H9 (cell line): ENCODE measurements at regions not wholly inside any gene's neighbourhood (a gene's known extent, or its start where the extent isn't known, plus 50 kb on each side); places are given as distances from the start of the nearest gene placed in this dataset.

Experiments used
- DNase-seq: peaks from one replicate; pipeline ENCODE4 v3.0.0-alpha.2; 2017
- H2AFZ ChIP-seq: one replicate; pipeline ENCODE4 v1.6.1; 2013; ENCODE audit warnings: mild to moderate bottlenecking, low read length, control low read depth, moderate library complexity
- H2AK5ac ChIP-seq: 2 replicates; pipeline ENCODE4 v1.6.1; 2013; ENCODE audit warnings: low read length, control low read depth, mixed read lengths; ENCODE audit not compliant: insufficient read length
- H2BK120ac ChIP-seq: one replicate; pipeline ENCODE4 v1.6.1; 2013; ENCODE audit warnings: low read depth, mild to moderate bottlenecking, low read length, control low read depth, inconsistent platforms; ENCODE audit not compliant: poor library complexity, severe bottlenecking
- H2BK12ac ChIP-seq: 2 replicates; pipeline ENCODE4 v1.6.1; 2013; ENCODE audit warnings: low read length, control low read depth, mixed read lengths, low read depth; ENCODE audit not compliant: insufficient read length
- H2BK15ac ChIP-seq: 2 replicates; pipeline ENCODE4 v1.6.1; 2013; ENCODE audit warnings: low read depth, low read length, control low read depth
- H2BK20ac ChIP-seq: one replicate; pipeline ENCODE4 v1.6.1; 2013; ENCODE audit warnings: low read depth, mild to moderate bottlenecking, low read length, control low read depth, inconsistent platforms; ENCODE audit not compliant: poor library complexity, severe bottlenecking
- H2BK5ac ChIP-seq: 2 replicates; pipeline ENCODE4 v1.6.1; 2013; ENCODE audit warnings: low read length, control low read depth, mixed read lengths; ENCODE audit not compliant: insufficient read length
- H3K14ac ChIP-seq: 2 replicates; pipeline ENCODE4 v1.6.1; 2013; ENCODE audit warnings: low read length, control low read depth; ENCODE audit not compliant: insufficient read depth
- H3K18ac ChIP-seq: 2 replicates; pipeline ENCODE4 v1.6.1; 2013; ENCODE audit warnings: low read depth, mild to moderate bottlenecking, mixed read lengths, low read length, control low read depth; ENCODE audit not compliant: insufficient read length
- H3K23ac ChIP-seq: 2 replicates; pipeline ENCODE4 v1.6.1; 2013; ENCODE audit warnings: low read length, control low read depth, mixed read lengths, low read depth; ENCODE audit not compliant: insufficient read length
- H3K23me2 ChIP-seq: 2 replicates; pipeline ENCODE4 v1.6.1; 2013; ENCODE audit warnings: low read depth, mild to moderate bottlenecking, mixed read lengths, low read length, control low read depth; ENCODE audit not compliant: insufficient read length, poor library complexity, severe bottlenecking
- H3K27ac ChIP-seq: 2 replicates; pipeline ENCODE4 v1.5.1; 2013; ENCODE audit warnings: low read length, control low read depth, mixed read lengths, low read depth; ENCODE audit not compliant: insufficient read length
- H3K27me3 ChIP-seq: 2 replicates; pipeline ENCODE4 v1.6.1; 2013; ENCODE audit warnings: low read length, control low read depth, inconsistent platforms; ENCODE audit not compliant: insufficient read depth
- H3K4ac ChIP-seq: 2 replicates; pipeline ENCODE4 v1.6.1; 2013; ENCODE audit warnings: low read depth, mild to moderate bottlenecking, control low read depth, inconsistent platforms, low read length, moderate library complexity
- H3K4me1 ChIP-seq: 2 replicates; pipeline ENCODE4 v1.6.1; 2013; ENCODE audit warnings: low read length, control low read depth, inconsistent platforms; ENCODE audit not compliant: insufficient read depth
- H3K4me2 ChIP-seq: 2 replicates; pipeline ENCODE4 v1.6.1; 2013; ENCODE audit warnings: low read length, control low read depth, mixed read lengths; ENCODE audit not compliant: insufficient read length, insufficient read depth
- H3K56ac ChIP-seq: 2 replicates; pipeline ENCODE4 v1.6.1; 2013; ENCODE audit warnings: low read depth, mild to moderate bottlenecking, mixed read lengths, low read length, control low read depth; ENCODE audit not compliant: insufficient read length
- H3K79me1 ChIP-seq: 2 replicates; pipeline ENCODE4 v1.6.1; 2013; ENCODE audit warnings: low read depth, mild to moderate bottlenecking, moderate library complexity, low read length, control low read depth, inconsistent platforms; ENCODE audit not compliant: insufficient read depth, poor library complexity, severe bottlenecking
- H3K79me2 ChIP-seq: 2 replicates; pipeline ENCODE4 v1.6.1; 2013; ENCODE audit warnings: low read length, control low read depth, inconsistent platforms; ENCODE audit not compliant: insufficient read depth
- H3K9ac ChIP-seq: 2 replicates; pipeline ENCODE4 v1.6.1; 2013; ENCODE audit warnings: low read length, control low read depth, mixed read lengths; ENCODE audit not compliant: insufficient read length; ENCODE audit errors: extremely low read depth
- H3K9me3 ChIP-seq: one replicate; pipeline ENCODE4 v1.6.1; 2013; ENCODE audit warnings: low read depth, low read length, inconsistent platforms; ENCODE audit not compliant: control insufficient read depth
- H3T11ph ChIP-seq: one replicate; pipeline ENCODE4 v1.6.1; 2013; ENCODE audit warnings: mild to moderate bottlenecking, low read length, control low read depth, inconsistent platforms
- H4K20me1 ChIP-seq: one replicate; pipeline ENCODE4 v1.6.1; 2013; ENCODE audit not compliant: control insufficient read depth, insufficient read length, insufficient read depth
- H4K5ac ChIP-seq: 2 replicates; pipeline ENCODE4 v1.6.1; 2013; ENCODE audit warnings: low read depth, mild to moderate bottlenecking, mixed read lengths, low read length, control low read depth; ENCODE audit not compliant: insufficient read length
- H4K8ac ChIP-seq: replicated peaks from 2 replicates; pipeline ENCODE4 v1.6.1; 2013; ENCODE audit warnings: low read length, control low read depth, mixed read lengths, low read depth; ENCODE audit not compliant: insufficient read length
- H4K91ac ChIP-seq: 2 replicates; pipeline ENCODE4 v1.6.1; 2013; ENCODE audit warnings: low read depth, mild to moderate bottlenecking, moderate library complexity, mixed read lengths, low read length, control low read depth; ENCODE audit not compliant: insufficient read length
- H3K27ac Mint-ChIP-seq, 3 experiments: 2 replicates in 2 of 3; 3 replicates in 1 of 3; pipeline ENCODE4 v1.8.0; 2020 to 2021; ENCODE audit warnings: mixed read lengths in 3 of 3, mild to moderate bottlenecking in 1 of 3, moderate library complexity in 1 of 3
- H3K27me3 Mint-ChIP-seq: 2 replicates; pipeline ENCODE4 v1.8.0; 2021; ENCODE audit warnings: low read depth, mild to moderate bottlenecking, moderate library complexity, mixed read lengths
- H3K36me3 Mint-ChIP-seq, 3 experiments: 2 replicates in 2 of 3; 3 replicates in 1 of 3; pipeline ENCODE4 v1.8.0; 2020 to 2021; ENCODE audit warnings: low read depth in 3 of 3, mixed read lengths in 3 of 3; ENCODE audit not compliant: insufficient read depth in 1 of 3
- H3K4me1 Mint-ChIP-seq, 2 experiments: 2 replicates each; pipeline ENCODE4 v1.8.0; 2020; ENCODE audit warnings: mixed read lengths in 2 of 2
- H3K4me3 Mint-ChIP-seq, 2 experiments: 2 replicates in 1 of 2; 3 replicates in 1 of 2; pipeline ENCODE4 v1.8.0; 2020 to 2021; ENCODE audit warnings: mild to moderate bottlenecking in 2 of 2, mixed read lengths in 2 of 2, moderate library complexity in 1 of 2
- H3K9me3 Mint-ChIP-seq, 2 experiments: 2 replicates in 1 of 2; 3 replicates in 1 of 2; pipeline ENCODE4 v1.8.0; 2020; ENCODE audit warnings: mild to moderate bottlenecking in 2 of 2, mixed read lengths in 2 of 2, moderate library complexity in 1 of 2
- WGBS: extraction: QIAGEN DNeasy Blood & Tissue Kit; methylation state at CpG from one replicate; pipeline ENCODE4 v1.1.7; 2013; ENCODE audit warnings: missing lambda C conversion rate, low lambda C conversion rate, mixed read lengths; ENCODE audit not compliant: insufficient read length; ENCODE audit errors: extremely low coverage; 5-methylcytosine and 5-hydroxymethylcytosine counted together
- TF ChIP-seq, protein P1 (sequence below): fragments of 200-600 bp; sonication (generic); conservative IDR thresholded peaks from 3 replicates; pipeline ENCODE4 v1.8.0; 2021; ENCODE audit warnings: antibody characterized with exemption, mild to moderate bottlenecking

DNA sequence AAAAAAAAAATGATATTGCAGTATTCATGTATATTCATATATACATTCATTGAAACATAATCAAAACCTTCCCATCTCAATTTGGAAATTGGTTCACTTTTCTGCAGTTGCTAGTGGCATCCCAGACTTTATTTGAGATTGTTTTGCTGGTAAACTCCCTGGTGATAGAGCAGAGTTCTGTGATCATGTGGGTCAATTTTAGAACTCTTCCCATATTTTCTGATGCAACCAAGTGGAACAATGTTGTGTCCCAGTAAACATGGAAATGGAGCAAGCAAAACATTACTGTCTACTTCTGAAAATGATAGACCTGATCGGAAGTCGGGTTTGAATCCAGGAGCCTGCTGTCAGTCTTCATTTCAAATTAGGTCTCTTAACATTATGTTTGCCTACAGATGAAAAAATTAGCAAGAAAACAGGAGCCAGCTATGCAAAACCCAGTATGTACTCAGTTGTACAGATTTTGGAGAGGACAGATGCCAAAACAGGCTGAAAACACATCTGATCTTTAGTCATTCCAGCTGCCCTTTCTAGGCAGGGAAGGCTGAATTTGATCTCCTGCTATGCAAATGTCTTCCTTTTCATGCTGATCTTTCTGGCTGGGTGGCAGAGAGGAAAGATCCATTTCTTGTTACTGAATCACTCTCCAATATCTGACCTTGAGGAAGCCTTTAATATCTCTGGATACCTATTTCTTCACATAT lies 786.6 kb upstream of the SOX9 start:
- no peaks in the 10 kb centered on the region for H3K27me3 ChIP-seq
- no CpG with 5 or more reads among the region's 2 CpGs for WGBS

More for the DNA sequence above, 786.6 kb upstream of the SOX9 start:
- no peak overlapping the region for H4K5ac ChIP-seq
- no peak overlapping the region for H2AK5ac ChIP-seq
- Mint-ChIP-seq H3K4me1 (peaks cover 14 to 16% of the 10 kb centered on the region in 2 experiments), H3K27ac (no peak overlapping the region), H3K36me3 (no peaks in the 10 kb centered on the region), H3K4me3 (no peak overlapping the region), H3K27me3 (no peaks in the 10 kb centered on the region; the same call in 1 of the 2 replicates), H3K9me3 (no peaks in the 10 kb centered on the region)
- no peak overlapping the region for H3K4ac ChIP-seq
- no peak overlapping the region for H2BK20ac ChIP-seq
- H3K9me3 ChIP-seq: no peaks in the 10 kb centered on the region
- H4K20me1 ChIP-seq: no peaks in the 10 kb centered on the region
- H2BK12ac ChIP-seq: no peak overlapping the region
- H2BK5ac ChIP-seq: no peak overlapping the region
- no peaks in the 10 kb centered on the region for H3K79me1 ChIP-seq
- no peaks in the 10 kb centered on the region; the same call in 1 of the 2 replicates for H3K4me1 ChIP-seq
- H3K23ac ChIP-seq: no peak overlapping the region
- no peak overlapping the region for H3K56ac ChIP-seq
- TF ChIP-seq, protein P1, sequence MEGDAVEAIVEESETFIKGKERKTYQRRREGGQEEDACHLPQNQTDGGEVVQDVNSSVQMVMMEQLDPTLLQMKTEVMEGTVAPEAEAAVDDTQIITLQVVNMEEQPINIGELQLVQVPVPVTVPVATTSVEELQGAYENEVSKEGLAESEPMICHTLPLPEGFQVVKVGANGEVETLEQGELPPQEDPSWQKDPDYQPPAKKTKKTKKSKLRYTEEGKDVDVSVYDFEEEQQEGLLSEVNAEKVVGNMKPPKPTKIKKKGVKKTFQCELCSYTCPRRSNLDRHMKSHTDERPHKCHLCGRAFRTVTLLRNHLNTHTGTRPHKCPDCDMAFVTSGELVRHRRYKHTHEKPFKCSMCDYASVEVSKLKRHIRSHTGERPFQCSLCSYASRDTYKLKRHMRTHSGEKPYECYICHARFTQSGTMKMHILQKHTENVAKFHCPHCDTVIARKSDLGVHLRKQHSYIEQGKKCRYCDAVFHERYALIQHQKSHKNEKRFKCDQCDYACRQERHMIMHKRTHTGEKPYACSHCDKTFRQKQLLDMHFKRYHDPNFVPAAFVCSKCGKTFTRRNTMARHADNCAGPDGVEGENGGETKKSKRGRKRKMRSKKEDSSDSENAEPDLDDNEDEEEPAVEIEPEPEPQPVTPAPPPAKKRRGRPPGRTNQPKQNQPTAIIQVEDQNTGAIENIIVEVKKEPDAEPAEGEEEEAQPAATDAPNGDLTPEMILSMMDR: no peak
- H2BK120ac ChIP-seq: no peak overlapping the region
- no peak for DNase-seq
- H4K91ac ChIP-seq: no peak overlapping the region
- no peak overlapping the region for H2BK15ac ChIP-seq
- no peak overlapping the region for H2AFZ ChIP-seq
- no peak overlapping the region for H3K14ac ChIP-seq
- no peak overlapping the region for H3T11ph ChIP-seq
- no peak overlapping the region for H3K9ac ChIP-seq
- H3K27ac ChIP-seq: no peak overlapping the region
- H3K79me2 ChIP-seq: no peaks in the 10 kb centered on the region
- no peak overlapping the region for H3K4me2 ChIP-seq
- no peaks in the 10 kb centered on the region for H3K23me2 ChIP-seq
- no peak overlapping the region for H3K18ac ChIP-seq
- no peak overlapping the region for H4K8ac ChIP-seq
